ENCODE measurements at regions not wholly inside any gene's neighbourhood (a gene's known extent, or its start where the extent isn't known, plus 50 kb on each side); places are given as distances from the start of the nearest gene placed in this dataset.
A peak's percentile ranks its signal among the peaks of the same experiment; 100 is the strongest.

DNA sequence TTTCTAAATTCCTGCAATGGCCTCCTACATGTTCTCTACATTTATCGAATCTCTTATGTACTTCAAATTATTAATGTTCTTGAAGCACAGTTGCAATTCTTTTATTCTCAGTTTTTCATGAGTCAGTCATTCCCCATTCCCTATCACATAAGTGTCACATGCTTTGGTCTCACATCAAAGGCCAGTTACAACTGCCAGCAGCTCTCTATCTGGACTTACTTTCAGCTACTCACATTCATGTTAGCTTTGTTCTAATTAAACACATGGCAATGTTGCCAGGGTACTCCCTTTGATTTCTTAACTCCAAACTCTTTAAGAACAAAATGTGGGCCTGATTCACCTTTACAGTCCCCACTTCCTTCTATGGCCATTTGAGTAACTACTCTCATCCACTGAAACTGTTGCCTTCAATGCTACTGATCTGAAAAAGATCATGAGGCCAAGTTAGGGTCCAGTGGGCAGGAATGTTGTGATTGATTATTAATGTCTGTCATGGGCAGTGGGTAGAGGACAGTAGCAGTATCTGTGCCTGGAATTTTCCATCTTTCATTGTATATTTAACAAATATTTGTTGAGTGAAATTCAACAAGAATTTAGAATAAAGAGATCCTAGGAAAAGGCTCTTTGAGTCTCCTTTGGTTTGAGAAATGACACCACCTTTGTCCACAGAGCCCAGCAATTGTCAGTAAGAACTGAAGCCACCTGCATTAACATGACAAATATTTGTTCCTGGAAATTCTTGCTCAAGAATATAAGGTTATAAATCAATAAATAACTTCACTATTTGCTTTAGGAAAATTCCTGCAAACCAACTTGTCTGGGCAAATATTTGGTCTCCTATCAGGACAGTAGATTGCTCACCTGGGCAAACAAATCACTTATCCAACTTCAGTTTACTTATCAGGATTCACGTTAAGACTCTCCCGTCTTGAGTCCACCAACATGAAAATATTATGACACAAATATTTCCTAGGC is 153.6 kb upstream of the SAMSN1 start:
- ChIA-PET POLR2A (no interaction called here), CTCF (ENCODE audit: low intra/inter-chr PET ratio) (no interaction called here)
- H3K4me2 ChIP-seq (ENCODE audit: insufficient read depth, low read length): no peak overlapping the region
- DNase-seq (ENCODE audit: extremely low read depth in 1 of 4, low spot score in 3 of 4) (no peak), ATAC-seq (peak; percentile 31; the same call in 1 of the 3 replicates), FAIRE-seq (no peak)
- H3K9me3 ChIP-seq (replicated peaks; ENCODE audit: control insufficient read depth, insufficient read depth, low read depth, low read length): no peaks in the 10 kb centered on the region
- 25% methylated on average over 3 of the region's 3 CpGs for WGBS (ENCODE audit: insufficient coverage, low coverage, missing lambda C conversion rate)
- no peaks in the 10 kb centered on the region for H3K27me3 ChIP-seq (ENCODE audit: control insufficient read depth in 2 of 2, insufficient read depth in 2 of 2, low read length in 2 of 2)
- intact Hi-C loops (cut with micrococcal nuclease): no loop called here
- in situ Hi-C loops (cut with MboI): no loop called here
- no peaks in the 10 kb centered on the region for H4K20me1 ChIP-seq (replicated peaks; ENCODE audit: control insufficient read depth, insufficient read depth, low read length)
- H3K36me3 ChIP-seq (ENCODE audit: control insufficient read depth, insufficient read depth, low read length): no peaks in the 10 kb centered on the region
- no peaks in the 10 kb centered on the region for H3K4me1 ChIP-seq (replicated peaks in 1 of 2; ENCODE audit: control insufficient read depth in 2 of 2, insufficient read depth in 2 of 2, low read length in 2 of 2)
- H2AFZ ChIP-seq (ENCODE audit: low read depth, low read length): peak overlapping the region; percentile 10
- TF ChIP-seq MTF1 (CRISPR knock-in tag; IDR thresholded peaks at IDR 0.05; ENCODE audit: borderline replicate concordance): no peak
- no peak for TF ChIP-seq ZNF583 (CRISPR knock-in tag; IDR thresholded peaks at IDR 0.05)
- peak; percentile 85 for TF ChIP-seq ZBTB17 (CRISPR knock-in tag; IDR thresholded peaks at IDR 0.05)
- TF ChIP-seq, protein P1, sequence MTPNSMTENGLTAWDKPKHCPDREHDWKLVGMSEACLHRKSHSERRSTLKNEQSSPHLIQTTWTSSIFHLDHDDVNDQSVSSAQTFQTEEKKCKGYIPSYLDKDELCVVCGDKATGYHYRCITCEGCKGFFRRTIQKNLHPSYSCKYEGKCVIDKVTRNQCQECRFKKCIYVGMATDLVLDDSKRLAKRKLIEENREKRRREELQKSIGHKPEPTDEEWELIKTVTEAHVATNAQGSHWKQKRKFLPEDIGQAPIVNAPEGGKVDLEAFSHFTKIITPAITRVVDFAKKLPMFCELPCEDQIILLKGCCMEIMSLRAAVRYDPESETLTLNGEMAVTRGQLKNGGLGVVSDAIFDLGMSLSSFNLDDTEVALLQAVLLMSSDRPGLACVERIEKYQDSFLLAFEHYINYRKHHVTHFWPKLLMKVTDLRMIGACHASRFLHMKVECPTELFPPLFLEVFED (CRISPR knock-in tag; conservative IDR thresholded peaks at IDR 0.05): no peak
- TF ChIP-seq, protein P2, sequence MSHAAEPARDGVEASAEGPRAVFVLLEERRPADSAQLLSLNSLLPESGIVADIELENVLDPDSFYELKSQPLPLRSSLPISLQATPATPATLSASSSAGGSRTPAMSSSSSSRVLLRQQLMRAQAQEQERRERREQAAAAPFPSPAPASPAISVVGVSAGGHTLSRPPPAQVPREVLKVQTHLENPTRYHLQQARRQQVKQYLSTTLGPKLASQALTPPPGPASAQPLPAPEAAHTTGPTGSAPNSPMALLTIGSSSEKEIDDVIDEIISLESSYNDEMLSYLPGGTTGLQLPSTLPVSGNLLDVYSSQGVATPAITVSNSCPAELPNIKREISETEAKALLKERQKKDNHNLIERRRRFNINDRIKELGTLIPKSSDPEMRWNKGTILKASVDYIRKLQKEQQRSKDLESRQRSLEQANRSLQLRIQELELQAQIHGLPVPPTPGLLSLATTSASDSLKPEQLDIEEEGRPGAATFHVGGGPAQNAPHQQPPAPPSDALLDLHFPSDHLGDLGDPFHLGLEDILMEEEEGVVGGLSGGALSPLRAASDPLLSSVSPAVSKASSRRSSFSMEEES (CRISPR knock-in tag; IDR thresholded peaks at IDR 0.05): no peak
- peak; percentile 36; the same call in 1 of the 2 replicates for TF ChIP-seq ZNF316 (IDR thresholded peaks at IDR 0.05)
- TF ChIP-seq LEF1 (IDR thresholded peaks at IDR 0.05): 0 out of 2 replicates have a peak, but pooled peaks have one; percentile 29
- TF ChIP-seq ZNF23 (CRISPR knock-in tag; IDR thresholded peaks at IDR 0.05): peak; percentile 85
- TF ChIP-seq MAFG (tag; conservative IDR thresholded peaks at IDR 0.05): 0 out of 2 replicates have a peak, but pooled peaks have one; percentile 11
- TF ChIP-seq, protein P3, sequence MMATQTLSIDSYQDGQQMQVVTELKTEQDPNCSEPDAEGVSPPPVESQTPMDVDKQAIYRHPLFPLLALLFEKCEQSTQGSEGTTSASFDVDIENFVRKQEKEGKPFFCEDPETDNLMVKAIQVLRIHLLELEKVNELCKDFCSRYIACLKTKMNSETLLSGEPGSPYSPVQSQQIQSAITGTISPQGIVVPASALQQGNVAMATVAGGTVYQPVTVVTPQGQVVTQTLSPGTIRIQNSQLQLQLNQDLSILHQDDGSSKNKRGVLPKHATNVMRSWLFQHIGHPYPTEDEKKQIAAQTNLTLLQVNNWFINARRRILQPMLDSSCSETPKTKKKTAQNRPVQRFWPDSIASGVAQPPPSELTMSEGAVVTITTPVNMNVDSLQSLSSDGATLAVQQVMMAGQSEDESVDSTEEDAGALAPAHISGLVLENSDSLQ (IDR thresholded peaks at IDR 0.05): peak; percentile 10; the same call in 1 of the 2 replicates
- H3K79me2 ChIP-seq (ENCODE audit: control insufficient read depth, insufficient read depth, low read length): no peaks in the 10 kb centered on the region
- no TSS peak for BruUV-seq (replicated peaks)
- no peak overlapping the region for H3K9ac ChIP-seq (ENCODE audit: insufficient read depth in 1 of 2, low read depth in 2 of 2, low read length in 2 of 2)
- H3K9me1 ChIP-seq (ENCODE audit: control insufficient read depth, insufficient read depth, low read length): no peaks in the 10 kb centered on the region
- H3K4me3 ChIP-seq: no peak overlapping the region
- H3K27ac ChIP-seq (ENCODE audit: extremely low read depth, low read depth, low read length): no peak overlapping the region

All from K562 (cell line).